LNCaP clone FGC (cell line): ENCODE measurements at regions not wholly inside any gene's neighbourhood (a gene's known extent, or its start where the extent isn't known, plus 50 kb on each side); places are given as distances from the start of the nearest gene placed in this dataset.

Experiments used
- DNase-seq: peaks from one replicate; pipeline ENCODE4 v3.0.0-alpha.2; 2011; ENCODE audit warnings: low read depth
- H3K4me3 ChIP-seq: 2 replicates; pipeline ENCODE4 v1.5.1; 2011; ENCODE audit warnings: mild to moderate bottlenecking, low read depth, low read length, control low read depth
- CTCF ChIP-seq: IDR thresholded peaks from 2 replicates; pipeline ENCODE4 v1.5.1; 2012; ENCODE audit warnings: mild to moderate bottlenecking; ENCODE audit not compliant: control insufficient read depth, insufficient read depth; ENCODE audit errors: extremely low read depth

- DNase-seq = peak; percentile 99
- no peak for TF ChIP-seq CTCF
- peak overlapping the region; percentile 39 for H3K4me3 ChIP-seq
Observed at GRCh38 chr11:59008947-59009346, 69.7 kb downstream of the GLYATL1 start.

GRCh38 chr11:59009661-59010060 lies 70.4 kb downstream of the GLYATL1 start:
- DNase-seq = no peak

GRCh38 chr11:59010708-59011107 lies 71.4 kb downstream of the GLYATL1 start:
- no peak for TF ChIP-seq CTCF
- DNase-seq = peak; percentile 79
- no peak overlapping the region for H3K4me3 ChIP-seq

More at GRCh38 chr11:59009661-59010060, 70.4 kb downstream of the GLYATL1 start:
- no peak for TF ChIP-seq CTCF
- H3K4me3 ChIP-seq = no peak overlapping the region

- no peak for DNase-seq
Observed at GRCh38 chr11:59011655-59012397, 72.5 kb downstream of the GLYATL1 start.

GRCh38 chr11:59012398-59013265 lies 73.3 kb downstream of the GLYATL1 start:
- TF ChIP-seq CTCF = no peak
- peak; percentile 89 for DNase-seq
- H3K4me3 ChIP-seq = no peak overlapping the region

More at GRCh38 chr11:59011655-59012397, 72.5 kb downstream of the GLYATL1 start:
- H3K4me3 ChIP-seq = no peak overlapping the region
- TF ChIP-seq CTCF = no peak

GRCh38 chr11:59025097-59025496 lies 61.0 kb upstream of the GLYATL1B start:
- TF ChIP-seq CTCF = no peak
- no peak overlapping the region for H3K4me3 ChIP-seq
- peak; percentile 100 for DNase-seq

- TF ChIP-seq CTCF = no peak
- H3K4me3 ChIP-seq = no peak overlapping the region
- DNase-seq = no peak
Observed at GRCh38 chr11:59028105-59028504, 58.0 kb upstream of the GLYATL1B start.
